B cell (primary cell): ENCODE measurements at regions not wholly inside any gene's neighbourhood (a gene's known extent, or its start where the extent isn't known, plus 50 kb on each side); places are given as distances from the start of the nearest gene placed in this dataset.

ENCODE experiments used
- EZH2 ChIP-seq: IDR thresholded peaks from 2 replicates; pipeline ENCODE4 v1.6.1; 2012; ENCODE audit warnings: borderline replicate concordance, low read depth, mild to moderate bottlenecking, moderate library complexity, low read length; ENCODE audit not compliant: insufficient read depth, poor library complexity, severe bottlenecking
- TF ChIP-seq, protein P1 (sequence below): fragments of 200-600 bp; IDR thresholded peaks from one replicate; pipeline ENCODE4 v1.8.0; 2022; ENCODE audit warnings: antibody characterized with exemption, mild to moderate bottlenecking

DNA sequence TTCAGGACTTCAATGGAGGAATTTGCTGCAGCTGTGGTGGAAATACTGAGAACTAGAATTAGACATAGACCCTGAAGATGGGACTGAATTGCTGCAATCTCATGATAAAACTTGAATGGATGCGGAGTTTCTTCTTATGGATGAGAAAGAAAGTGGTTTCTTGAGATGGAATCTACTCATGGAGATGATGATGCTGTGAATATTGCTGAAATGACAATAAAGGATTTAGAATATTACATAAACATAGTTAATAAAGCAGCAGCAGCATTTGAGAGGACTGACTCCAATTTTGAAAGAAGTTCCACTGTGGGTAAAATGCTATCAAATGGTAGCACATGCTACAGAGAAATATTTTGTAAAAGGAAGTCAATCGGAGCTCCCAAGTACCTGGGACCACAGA is 264.6 kb downstream of the UBE3D start:
- TF ChIP-seq, protein P1, sequence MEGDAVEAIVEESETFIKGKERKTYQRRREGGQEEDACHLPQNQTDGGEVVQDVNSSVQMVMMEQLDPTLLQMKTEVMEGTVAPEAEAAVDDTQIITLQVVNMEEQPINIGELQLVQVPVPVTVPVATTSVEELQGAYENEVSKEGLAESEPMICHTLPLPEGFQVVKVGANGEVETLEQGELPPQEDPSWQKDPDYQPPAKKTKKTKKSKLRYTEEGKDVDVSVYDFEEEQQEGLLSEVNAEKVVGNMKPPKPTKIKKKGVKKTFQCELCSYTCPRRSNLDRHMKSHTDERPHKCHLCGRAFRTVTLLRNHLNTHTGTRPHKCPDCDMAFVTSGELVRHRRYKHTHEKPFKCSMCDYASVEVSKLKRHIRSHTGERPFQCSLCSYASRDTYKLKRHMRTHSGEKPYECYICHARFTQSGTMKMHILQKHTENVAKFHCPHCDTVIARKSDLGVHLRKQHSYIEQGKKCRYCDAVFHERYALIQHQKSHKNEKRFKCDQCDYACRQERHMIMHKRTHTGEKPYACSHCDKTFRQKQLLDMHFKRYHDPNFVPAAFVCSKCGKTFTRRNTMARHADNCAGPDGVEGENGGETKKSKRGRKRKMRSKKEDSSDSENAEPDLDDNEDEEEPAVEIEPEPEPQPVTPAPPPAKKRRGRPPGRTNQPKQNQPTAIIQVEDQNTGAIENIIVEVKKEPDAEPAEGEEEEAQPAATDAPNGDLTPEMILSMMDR: no peak
- TF ChIP-seq EZH2: no peak
